ENCODE measurements at regions not wholly inside any gene's neighbourhood (a gene's known extent, or its start where the extent isn't known, plus 50 kb on each side); places are given as distances from the start of the nearest gene placed in this dataset.
A peak's percentile ranks its signal among the peaks of the same experiment; 100 is the strongest.

- peak; percentile 64 for TF ChIP-seq CTCF (conservative IDR thresholded peaks at IDR 0.05; ENCODE audit: low read depth, low read length)
- TF ChIP-seq EZH2 (IDR thresholded peaks at IDR 0.05; ENCODE audit: borderline replicate concordance, low read depth, low read length, poor library complexity, severe bottlenecking), result no peak
These were observed 186.1 kb downstream of the UNC5CL start for GRCh38 chr6:40852779-40853373.
